Keratinocyte (primary cell): ENCODE measurements at regions not wholly inside any gene's neighbourhood (a gene's known extent, or its start where the extent isn't known, plus 50 kb on each side); places are given as distances from the start of the nearest gene placed in this dataset.

Experiments used
- DNase-seq: peaks from one replicate; pipeline ENCODE4 v3.0.0-alpha.2; 2011; ENCODE audit warnings: low read depth, missing footprints, low spot score
- FAIRE-seq: peaks from 2 replicates; lab custom pipeline; 2011; peaks lifted over from hg19 to GRCh38; lab: Jason Lieb, UNC
- H2AFZ ChIP-seq: 2 replicates; pipeline ENCODE4 v1.6.0; 2012; ENCODE audit warnings: low read length, control low read depth, inconsistent platforms; ENCODE audit not compliant: control insufficient read depth
- H3K27ac ChIP-seq: 2 replicates; pipeline ENCODE4 v1.5.1; 2011; ENCODE audit warnings: low read length; ENCODE audit not compliant: control insufficient read depth, insufficient read depth
- H3K27me3 ChIP-seq: 3 replicates; pipeline ENCODE4 v1.6.0; 2011; ENCODE audit warnings: low read length; ENCODE audit not compliant: control insufficient read depth, insufficient read depth; ENCODE audit errors: extremely low read depth
- H3K36me3 ChIP-seq, 2 experiments: 2 replicates in 1 of 2; 3 replicates in 1 of 2; pipeline ENCODE4 v1.5.1; 2011; ENCODE audit warnings: low read length in 2 of 2, mild to moderate bottlenecking in 1 of 2; ENCODE audit not compliant: control insufficient read depth in 2 of 2, insufficient read depth in 2 of 2; ENCODE audit errors: extremely low read depth in 1 of 2
- H3K4me1 ChIP-seq: 3 replicates; pipeline ENCODE4 v1.5.1; 2011; ENCODE audit warnings: low read length; ENCODE audit not compliant: control insufficient read depth, insufficient read depth; ENCODE audit errors: extremely low read depth
- H3K4me2 ChIP-seq: 3 replicates; pipeline ENCODE4 v1.6.0; 2011; ENCODE audit warnings: low read depth, low read length; ENCODE audit not compliant: control insufficient read depth, insufficient read depth; ENCODE audit errors: extremely low read depth
- H3K4me3 ChIP-seq, 3 experiments: fragments of 200-600 bp in 1 of 3; sonication (generic) in 1 of 3; 2 replicates in 2 of 3; 3 replicates in 1 of 3; pipeline ENCODE4 v1.5.1; 2011 to 2016; ENCODE audit warnings: low read length in 3 of 3, mild to moderate bottlenecking in 3 of 3, control low read depth in 2 of 3, inconsistent platforms in 1 of 3, low read depth in 1 of 3, mixed read lengths in 1 of 3, mixed run types in 1 of 3, moderate library complexity in 1 of 3; ENCODE audit not compliant: control insufficient read depth in 2 of 3, insufficient read depth in 2 of 3; ENCODE audit errors: extremely low read depth in 1 of 3
- H3K79me2 ChIP-seq: 2 replicates; pipeline ENCODE4 v1.6.0; 2012; ENCODE audit warnings: low read length; ENCODE audit not compliant: control insufficient read depth, insufficient read depth
- H3K9ac ChIP-seq: 3 replicates; pipeline ENCODE4 v1.6.0; 2011; ENCODE audit warnings: low read length; ENCODE audit not compliant: control insufficient read depth, insufficient read depth; ENCODE audit errors: extremely low read depth
- H3K9me1 ChIP-seq: 3 replicates; pipeline ENCODE4 v1.6.0; 2011; ENCODE audit warnings: low read length; ENCODE audit not compliant: control insufficient read depth, insufficient read depth; ENCODE audit errors: extremely low read depth
- H3K9me3 ChIP-seq: 2 replicates; pipeline ENCODE4 v1.5.1; 2012; ENCODE audit warnings: low read depth, low read length; ENCODE audit not compliant: control insufficient read depth
- H4K20me1 ChIP-seq: 3 replicates; pipeline ENCODE4 v1.6.0; 2011; ENCODE audit warnings: low read length; ENCODE audit not compliant: control insufficient read depth, insufficient read depth; ENCODE audit errors: extremely low read depth
- CTCF ChIP-seq, 3 experiments: IDR thresholded peaks in 1 of 3; conservative IDR thresholded peaks in 1 of 3; optimal IDR thresholded peaks in 1 of 3; 2 replicates in 2 of 3; 3 replicates in 1 of 3; pipeline versions ENCODE3 to v1.5.1; 2011; ENCODE audit warnings: low read length in 3 of 3, mild to moderate bottlenecking in 3 of 3, moderate library complexity in 2 of 3, control low read depth in 1 of 3, inconsistent platforms in 1 of 3; ENCODE audit not compliant: insufficient read depth in 2 of 3; ENCODE audit errors: extremely low read depth in 1 of 3
- EZH2 ChIP-seq: IDR thresholded peaks from one replicate; pipeline ENCODE4 v1.6.1; 2012; ENCODE audit warnings: inconsistent platforms, mild to moderate bottlenecking, low read length, moderate library complexity
- dilution Hi-C: fragments of 300-500 bp; cut with MboI; formaldehyde crosslinking; loops from one replicate; pipeline ENCODE4 v1.7.0; 2020; ENCODE audit warnings: low sequenced_read_pairs; ENCODE audit not compliant: extremely low pct_ligation_motif_present

GRCh38 chr4:32374206-32374605, 1654.0 kb downstream of the PCDH7 start:
- TF ChIP-seq EZH2, result no peak
- no peak for TF ChIP-seq CTCF (optimal IDR thresholded peaks at IDR 0.05 in 1 of 3, IDR thresholded peaks at IDR 0.05 in 1 of 3, conservative IDR thresholded peaks at IDR 0.05 in 1 of 3; ENCODE audit: extremely low read depth in 1 of 3, insufficient read depth in 2 of 3, low read length in 3 of 3)
- no peak overlapping the region for H3K4me2 ChIP-seq
- no peaks in the 10 kb centered on the region for H3K9me1 ChIP-seq
- H3K36me3 ChIP-seq, result no peaks in the 10 kb centered on the region
- H3K79me2 ChIP-seq, result no peaks in the 10 kb centered on the region
- no peak for FAIRE-seq
- H3K27ac ChIP-seq, result no peak overlapping the region
- no peak overlapping the region for H3K9ac ChIP-seq
- H4K20me1 ChIP-seq, result no peaks in the 10 kb centered on the region
- H2AFZ ChIP-seq, result no peak overlapping the region
- no peak overlapping the region for H3K4me3 ChIP-seq
- DNase-seq, result no peak
- dilution Hi-C loops, result no loop called here
- no peaks in the 10 kb centered on the region for H3K4me1 ChIP-seq
- H3K27me3 ChIP-seq, result no peaks in the 10 kb centered on the region
- no peaks in the 10 kb centered on the region for H3K9me3 ChIP-seq

GRCh38 chr4:32393806-32394205, 1673.6 kb downstream of the PCDH7 start:
- FAIRE-seq, result no peak
- Histone ChIP-seq H3K4me1 (no peaks in the 10 kb centered on the region), H3K36me3 (no peaks in the 10 kb centered on the region), H2AFZ (no peak overlapping the region), H3K27ac (no peak overlapping the region), H3K9me1 (no peaks in the 10 kb centered on the region), H3K9me3 (no peaks in the 10 kb centered on the region), H4K20me1 (no peaks in the 10 kb centered on the region), H3K27me3 (no peaks in the 10 kb centered on the region), H3K79me2 (no peaks in the 10 kb centered on the region), H3K4me2 (no peak overlapping the region), H3K9ac (no peak overlapping the region), H3K4me3 (no peak overlapping the region)
- no peak for TF ChIP-seq EZH2
- no peak for TF ChIP-seq CTCF (optimal IDR thresholded peaks at IDR 0.05 in 1 of 3, IDR thresholded peaks at IDR 0.05 in 1 of 3, conservative IDR thresholded peaks at IDR 0.05 in 1 of 3; ENCODE audit: extremely low read depth in 1 of 3, insufficient read depth in 2 of 3, low read length in 3 of 3)
- DNase-seq, result no peak
- dilution Hi-C loops, result no loop called here
